Anterior cingulate cortex (tissue), 58 donors: ENCODE measurements at regions not wholly inside any gene's neighbourhood (a gene's known extent, or its start where the extent isn't known, plus 50 kb on each side); places are given as distances from the start of the nearest gene placed in this dataset.
"Not testable (repeated sequence)": the region's sequence is repeated elsewhere in the genome, so short reads cannot be mapped to it uniquely, and the experiment has no call there.

Source experiments
- DNase-seq, 58 donors: peaks; one replicate each; lab custom pipeline; 2025; lab: John Stamatoyannopoulos, UW

- no peak for DNase-seq
These were observed 239.0 kb downstream of the NEBL start for GRCh38 chr10:20658158-20658557.

- DNase-seq = no peak
These were observed 240.2 kb downstream of the NEBL start for GRCh38 chr10:20656886-20657285.

- DNase-seq = not testable (repeated sequence)
These were observed 244.7 kb downstream of the NEBL start for GRCh38 chr10:20652424-20652823.

DNA sequence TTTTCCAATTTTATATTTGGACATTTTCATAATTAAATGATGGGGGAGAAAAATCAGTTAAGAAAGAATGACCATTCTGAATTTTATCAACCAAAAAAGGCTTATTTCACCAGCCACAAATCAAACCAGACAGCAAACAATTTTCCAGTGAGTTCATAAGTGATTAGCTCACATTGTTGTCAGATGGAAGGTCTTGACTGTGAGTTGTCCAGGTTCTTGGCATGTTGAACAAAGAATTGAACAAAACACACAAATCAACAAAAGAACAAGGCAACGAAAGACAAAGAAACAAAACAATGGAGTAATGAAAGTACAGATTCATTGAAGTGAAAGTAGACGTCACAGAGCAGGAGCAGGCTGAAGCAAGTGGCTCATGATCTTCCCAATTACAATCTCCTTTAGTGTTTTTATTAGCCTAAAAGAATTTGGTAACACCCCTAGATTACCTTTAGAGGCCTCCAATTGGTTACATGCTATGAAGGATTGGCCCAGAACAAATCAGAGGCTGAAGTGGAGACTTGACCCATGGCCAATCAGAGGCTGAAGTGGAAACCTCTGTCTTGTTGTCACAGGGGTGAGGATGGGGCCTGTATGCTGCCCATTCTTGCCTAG lies 248.7 kb downstream of the NEBL start:
- no peak for DNase-seq

- no peak for DNase-seq
These were observed 249.4 kb downstream of the NEBL start for GRCh38 chr10:20647756-20648155.

GRCh38 chr10:20644421-20644820 lies 252.7 kb downstream of the NEBL start:
- no peak for DNase-seq

DNA sequence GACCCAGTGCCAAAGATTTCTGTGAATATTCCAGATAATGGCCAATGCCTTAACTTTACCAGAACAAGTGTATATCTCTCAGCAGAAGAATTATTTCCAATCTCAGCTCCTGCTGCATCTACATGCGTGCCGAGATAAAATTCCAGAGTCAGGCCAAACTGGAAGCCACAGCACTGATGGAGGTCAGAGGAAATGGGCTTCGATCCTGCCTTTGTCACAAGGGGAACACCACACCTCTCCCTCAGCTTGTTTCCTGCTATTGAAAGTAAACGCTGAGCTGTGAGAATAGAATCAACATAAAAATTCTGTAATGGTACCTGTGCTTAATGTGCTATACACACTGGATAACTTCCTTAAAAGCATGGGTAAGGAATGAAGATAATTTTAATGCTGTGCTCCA lies 255.5 kb downstream of the NEBL start:
- no peak for DNase-seq

- no peak for DNase-seq
These were observed 261.5 kb downstream of the NEBL start for GRCh38 chr10:20635570-20635969.

DNA sequence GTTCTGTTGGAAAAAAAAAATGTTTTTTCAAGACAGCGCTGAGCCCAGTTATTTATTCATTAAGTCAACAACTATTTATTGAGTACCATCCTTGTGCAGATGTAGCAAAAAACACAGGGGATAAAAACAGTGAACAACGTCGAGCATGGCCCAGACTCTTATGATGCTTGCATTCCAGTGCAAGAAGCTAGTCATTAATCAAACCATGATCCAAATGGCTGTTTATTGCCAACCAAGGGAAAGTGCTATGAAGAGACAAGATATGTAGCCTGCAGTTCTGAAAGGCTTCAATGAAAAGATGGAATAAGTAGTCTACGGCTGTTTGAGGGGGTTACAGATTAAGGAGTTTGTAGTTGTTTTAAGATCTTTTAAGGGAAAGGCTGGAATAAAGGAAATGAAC lies 262.3 kb downstream of the NEBL start:
- DNase-seq = no peak

DNA sequence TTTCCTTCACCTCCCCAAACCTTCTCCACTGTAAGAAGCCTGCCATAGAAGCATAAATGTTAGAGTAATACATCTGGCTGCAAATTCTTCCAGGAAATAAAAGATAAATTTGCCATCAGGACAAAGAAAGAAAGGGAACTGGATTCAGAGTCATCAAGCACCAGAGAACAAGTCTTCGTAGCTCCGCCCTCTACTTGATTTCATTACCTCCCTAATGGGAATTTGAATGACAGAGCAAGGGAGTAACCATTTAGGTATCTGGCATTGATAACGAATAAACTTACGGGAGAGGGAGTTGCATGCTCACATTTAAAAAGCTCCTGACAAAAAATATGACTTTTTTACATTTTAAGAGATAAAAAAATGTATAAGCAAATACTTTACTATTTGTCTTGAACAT lies 263.4 kb downstream of the NEBL start:
- DNase-seq = no peak

DNA sequence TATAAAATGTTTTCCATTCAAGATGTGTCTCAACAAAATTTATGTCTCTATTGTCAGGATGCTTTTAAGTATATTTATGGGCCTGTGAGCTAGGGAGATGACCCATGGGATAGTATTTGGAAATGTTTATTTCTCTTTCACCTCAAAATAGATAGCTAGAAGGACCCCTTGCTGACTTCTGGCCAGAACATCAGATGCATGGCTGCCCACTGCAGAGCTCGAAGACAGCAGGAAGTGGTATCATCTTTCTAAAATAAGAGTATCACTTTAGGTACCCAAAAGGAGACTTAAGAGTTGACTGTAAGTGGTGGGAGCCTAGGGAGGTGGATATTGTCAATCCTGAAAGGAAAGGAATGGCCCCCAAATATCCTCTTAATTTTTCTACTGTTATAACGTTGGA lies 264.4 kb downstream of the NEBL start:
- no peak for DNase-seq

- no peak for DNase-seq
These were observed 265.9 kb downstream of the NEBL start for GRCh38 chr10:20631229-20631628.

DNA sequence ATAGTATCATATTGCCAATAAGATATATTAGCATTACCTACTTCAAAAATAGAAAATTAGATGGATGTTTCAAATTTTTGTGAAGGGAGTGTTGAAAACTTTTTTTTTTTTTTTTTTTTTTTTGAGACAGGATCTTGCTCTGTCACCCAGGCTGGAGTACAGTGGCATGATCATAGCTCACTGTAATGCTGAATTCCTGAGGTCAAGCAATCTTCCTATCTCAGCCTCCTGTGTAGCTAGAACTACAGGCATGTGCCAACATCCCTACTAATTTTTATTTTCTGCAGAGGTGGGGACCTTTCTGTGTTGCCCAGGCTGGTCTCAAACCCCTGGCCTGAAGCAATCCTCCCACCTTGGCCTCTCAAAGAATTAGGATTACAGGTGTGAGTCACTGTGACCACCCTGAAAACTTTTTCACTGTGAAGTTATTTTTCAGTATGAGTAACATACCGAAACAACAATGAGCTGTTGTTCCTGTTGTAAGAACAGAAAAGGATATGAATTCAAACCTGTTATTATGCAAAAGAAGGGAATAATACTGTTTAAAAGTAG lies 266.9 kb downstream of the NEBL start:
- DNase-seq = no peak

DNA sequence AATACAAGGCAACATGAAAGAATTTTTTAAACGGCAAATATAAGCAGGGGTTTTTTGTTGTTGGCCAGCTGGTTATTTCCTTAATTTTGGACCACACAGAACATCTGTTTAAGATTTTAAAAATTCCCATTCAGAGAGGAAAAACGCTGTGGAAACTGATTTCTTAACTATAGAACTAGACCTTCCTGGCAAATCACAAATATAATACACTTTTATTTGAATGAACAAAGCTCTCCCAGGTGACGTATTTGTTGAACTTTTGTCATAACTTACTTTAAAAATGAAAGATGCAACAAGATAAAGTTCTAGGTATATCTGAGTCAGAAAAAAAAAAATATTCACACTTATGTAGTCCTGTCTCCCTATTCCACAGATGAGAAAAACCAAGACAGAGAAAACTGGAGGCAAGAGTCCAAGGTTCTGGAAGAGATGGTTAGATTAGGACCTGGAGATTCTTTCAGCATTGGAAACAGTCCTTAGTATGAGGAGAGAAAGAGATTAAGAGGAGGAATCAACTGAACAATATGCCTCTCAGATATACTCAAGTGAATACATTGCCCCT lies 269.1 kb downstream of the NEBL start:
- no peak for DNase-seq

DNA sequence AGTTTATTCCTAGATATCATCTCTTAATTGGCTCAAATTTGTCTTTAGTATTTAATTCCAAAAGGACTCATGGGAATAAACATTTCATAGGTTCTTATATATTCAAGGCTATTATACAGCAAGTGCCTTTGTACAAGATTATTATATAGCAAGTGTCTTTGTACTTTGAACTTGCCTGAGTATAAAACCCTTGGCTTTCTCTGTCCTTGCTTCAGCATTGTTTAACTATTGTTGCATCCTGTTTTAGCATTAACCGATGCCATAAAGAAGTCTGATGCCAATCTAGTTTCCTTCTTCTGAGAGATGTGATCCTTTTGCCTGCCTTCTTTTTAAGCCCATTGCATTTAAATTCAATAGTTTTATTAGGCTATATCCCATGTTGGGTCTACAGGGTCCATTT lies 270.0 kb downstream of the NEBL start:
- no peak for DNase-seq

GRCh38 chr10:20625868-20626267 lies 271.2 kb downstream of the NEBL start:
- DNase-seq = no peak

- no peak for DNase-seq
These were observed 272.5 kb downstream of the NEBL start for GRCh38 chr10:20624642-20625041.

DNA sequence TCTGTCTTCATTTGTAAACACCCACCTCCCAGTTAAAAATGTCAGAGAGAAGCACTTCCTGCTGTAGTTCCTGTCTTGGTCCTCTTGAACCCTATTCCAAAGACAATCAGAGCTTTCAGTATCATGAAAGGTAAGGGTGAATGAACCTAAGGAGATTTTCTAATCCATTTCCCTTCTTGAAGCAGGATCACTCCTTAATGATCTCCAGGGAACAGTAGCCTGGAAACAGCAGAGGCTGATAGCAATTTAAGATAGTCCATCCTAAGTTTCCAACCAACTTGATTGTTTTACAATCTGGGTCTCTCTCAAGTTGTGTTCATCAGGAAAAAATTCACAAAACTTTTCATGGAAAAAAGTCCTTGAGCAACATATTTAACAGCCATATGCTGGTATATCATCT lies 273.6 kb downstream of the NEBL start:
- DNase-seq = no peak

GRCh38 chr10:20622531-20623211 lies 274.4 kb downstream of the NEBL start:
- DNase-seq = no peak

DNA sequence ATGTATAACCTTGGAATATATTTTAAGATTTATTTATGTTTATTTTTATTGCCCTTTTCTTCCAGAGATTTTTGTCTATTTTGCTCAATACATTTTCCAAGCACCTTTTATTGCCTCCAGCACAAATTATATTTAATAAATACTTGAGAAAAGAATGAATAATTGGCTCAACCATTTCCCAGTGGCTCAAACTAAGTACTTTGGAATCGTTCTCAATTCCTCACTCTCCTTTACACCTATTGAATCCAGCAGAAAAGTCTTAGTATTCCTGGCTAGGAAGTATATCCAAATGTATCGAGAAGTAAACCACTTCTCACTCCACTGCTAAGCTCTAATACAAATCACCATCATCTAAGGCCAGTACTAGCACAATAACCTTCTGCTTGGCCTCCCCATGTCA lies 276.1 kb downstream of the NEBL start:
- no peak for DNase-seq

- DNase-seq = no peak
These were observed 279.0 kb downstream of the NEBL start for GRCh38 chr10:20618011-20618547.
